ENCODE measurements at regions not wholly inside any gene's neighbourhood (a gene's known extent, or its start where the extent isn't known, plus 50 kb on each side); places are given as distances from the start of the nearest gene placed in this dataset.

DNA sequence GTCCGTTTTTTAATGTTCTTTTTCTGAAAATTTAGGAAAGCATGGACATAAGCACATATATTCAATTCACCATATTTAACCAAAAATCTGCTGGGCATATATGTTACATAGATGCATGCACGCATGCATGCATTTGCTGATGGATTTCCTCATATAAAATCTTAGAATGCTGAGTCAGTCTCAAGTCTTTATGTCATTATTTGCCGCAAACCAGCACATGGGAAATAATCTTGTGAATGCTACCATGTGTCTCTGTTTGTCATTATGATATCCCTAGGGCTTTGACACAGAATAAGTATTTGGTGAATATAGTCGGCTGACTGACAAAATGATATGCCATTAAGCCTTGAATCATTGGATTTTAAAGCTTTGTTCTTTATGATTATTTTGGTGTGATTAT lies 776.5 kb downstream of the KCNT2 start:
- no peak overlapping the region for H3K27ac ChIP-seq
- H3K4me2 ChIP-seq: no peak overlapping the region
- H3K4me3 ChIP-seq: no peak overlapping the region
- 69% methylated on average over 4 of the region's 4 CpGs for WGBS (ENCODE audit: missing lambda C conversion rate)
- no peak for DNase-seq (ENCODE audit: low read depth in 1 of 2, low spot score in 1 of 2)
- no peaks in the 10 kb centered on the region for H3K4me1 ChIP-seq
- ChIA-PET POLR2A (no interaction called here), CTCF (no interaction called here)
- no peaks in the 10 kb centered on the region for H3K9me3 ChIP-seq
- no peak for ATAC-seq
- FAIRE-seq: no peak
- TF ChIP-seq HDAC2 (IDR thresholded peaks at IDR 0.05): no peak
- no peak for TF ChIP-seq MAX (IDR thresholded peaks at IDR 0.05)
- TF ChIP-seq NFE2L2 (conservative IDR thresholded peaks at IDR 0.05; ENCODE audit: low read length): no peak
- TF ChIP-seq BHLHE40 (IDR thresholded peaks at IDR 0.05; ENCODE audit: low read depth, low read length): no peak
- TF ChIP-seq, protein P1, sequence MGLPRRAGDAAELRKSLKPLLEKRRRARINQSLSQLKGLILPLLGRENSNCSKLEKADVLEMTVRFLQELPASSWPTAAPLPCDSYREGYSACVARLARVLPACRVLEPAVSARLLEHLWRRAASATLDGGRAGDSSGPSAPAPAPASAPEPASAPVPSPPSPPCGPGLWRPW (IDR thresholded peaks at IDR 0.05): no peak
- TF ChIP-seq PHF8 (IDR thresholded peaks at IDR 0.05; ENCODE audit: borderline replicate concordance, low read depth): no peak
- TF ChIP-seq NR3C1 (IDR thresholded peaks at IDR 0.05): no peak
- no peak for TF ChIP-seq TFCP2L1 (CRISPR knock-in tag; IDR thresholded peaks at IDR 0.05)
- TF ChIP-seq TP53 (CRISPR knock-in tag; IDR thresholded peaks at IDR 0.05): no peak
- no peak for TF ChIP-seq EHMT2 (IDR thresholded peaks at IDR 0.05; ENCODE audit: low read depth)
- TF ChIP-seq KDM1A (IDR thresholded peaks at IDR 0.05; ENCODE audit: low read depth): no peak
- no peak for TF ChIP-seq HEYL (CRISPR knock-in tag; IDR thresholded peaks at IDR 0.05)
- TF ChIP-seq KDM5A (IDR thresholded peaks at IDR 0.05): no peak
- TF ChIP-seq JUN (IDR thresholded peaks at IDR 0.05): no peak
- TF ChIP-seq CBX2 (IDR thresholded peaks at IDR 0.05; ENCODE audit: borderline replicate concordance, low read depth): no peak
- no peak for TF ChIP-seq ZSCAN20 (CRISPR knock-in tag; IDR thresholded peaks at IDR 0.05)
- TF ChIP-seq, protein P2, sequence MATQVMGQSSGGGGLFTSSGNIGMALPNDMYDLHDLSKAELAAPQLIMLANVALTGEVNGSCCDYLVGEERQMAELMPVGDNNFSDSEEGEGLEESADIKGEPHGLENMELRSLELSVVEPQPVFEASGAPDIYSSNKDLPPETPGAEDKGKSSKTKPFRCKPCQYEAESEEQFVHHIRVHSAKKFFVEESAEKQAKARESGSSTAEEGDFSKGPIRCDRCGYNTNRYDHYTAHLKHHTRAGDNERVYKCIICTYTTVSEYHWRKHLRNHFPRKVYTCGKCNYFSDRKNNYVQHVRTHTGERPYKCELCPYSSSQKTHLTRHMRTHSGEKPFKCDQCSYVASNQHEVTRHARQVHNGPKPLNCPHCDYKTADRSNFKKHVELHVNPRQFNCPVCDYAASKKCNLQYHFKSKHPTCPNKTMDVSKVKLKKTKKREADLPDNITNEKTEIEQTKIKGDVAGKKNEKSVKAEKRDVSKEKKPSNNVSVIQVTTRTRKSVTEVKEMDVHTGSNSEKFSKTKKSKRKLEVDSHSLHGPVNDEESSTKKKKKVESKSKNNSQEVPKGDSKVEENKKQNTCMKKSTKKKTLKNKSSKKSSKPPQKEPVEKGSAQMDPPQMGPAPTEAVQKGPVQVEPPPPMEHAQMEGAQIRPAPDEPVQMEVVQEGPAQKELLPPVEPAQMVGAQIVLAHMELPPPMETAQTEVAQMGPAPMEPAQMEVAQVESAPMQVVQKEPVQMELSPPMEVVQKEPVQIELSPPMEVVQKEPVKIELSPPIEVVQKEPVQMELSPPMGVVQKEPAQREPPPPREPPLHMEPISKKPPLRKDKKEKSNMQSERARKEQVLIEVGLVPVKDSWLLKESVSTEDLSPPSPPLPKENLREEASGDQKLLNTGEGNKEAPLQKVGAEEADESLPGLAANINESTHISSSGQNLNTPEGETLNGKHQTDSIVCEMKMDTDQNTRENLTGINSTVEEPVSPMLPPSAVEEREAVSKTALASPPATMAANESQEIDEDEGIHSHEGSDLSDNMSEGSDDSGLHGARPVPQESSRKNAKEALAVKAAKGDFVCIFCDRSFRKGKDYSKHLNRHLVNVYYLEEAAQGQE (IDR thresholded peaks at IDR 0.05): no peak
- no peak for TF ChIP-seq ZFP36 (IDR thresholded peaks at IDR 0.05; ENCODE audit: borderline replicate concordance, partially characterized antibody)
- TF ChIP-seq ESRRA (IDR thresholded peaks at IDR 0.05; ENCODE audit: borderline replicate concordance, low read length): no peak

- POLR2A ChIA-PET: no interaction called here
These were observed 779.9 kb downstream of the KCNT2 start for GRCh38 chr1:195828325-195828724.

More at GRCh38 chr1:195828325-195828724, 779.9 kb downstream of the KCNT2 start:
- DNase-seq (ENCODE audit: low read depth in 1 of 2, low spot score in 1 of 2): no peak
- Histone ChIP-seq H3K27ac (no peak overlapping the region), H3K4me1 (no peaks in the 10 kb centered on the region), H3K4me2 (no peak overlapping the region), H3K4me3 (no peak overlapping the region), H3K9me3 (no peaks in the 10 kb centered on the region)
- no peak for FAIRE-seq
- CTCF ChIA-PET: interaction anchor here (0.9 to 1.3 kb wide), 2 partner anchors 37 to 50 kb away, joined by 3 read pairs; no protein-coding TSS in a partner anchor
- TF ChIP-seq MAX (IDR thresholded peaks at IDR 0.05) (no peak), KDM1A (IDR thresholded peaks at IDR 0.05; ENCODE audit: low read depth) (no peak), RCOR1 (IDR thresholded peaks at IDR 0.05; ENCODE audit: low read depth, low read length) (no peak), BHLHE40 (IDR thresholded peaks at IDR 0.05; ENCODE audit: low read depth, low read length) (no peak), FOXS1 (CRISPR knock-in tag; IDR thresholded peaks at IDR 0.05) (no peak), TP53 (CRISPR knock-in tag; IDR thresholded peaks at IDR 0.05) (no peak), HOXB13 (CRISPR knock-in tag; IDR thresholded peaks at IDR 0.05; ENCODE audit: low read depth) (no peak), RFX5 (IDR thresholded peaks at IDR 0.05) (no peak), CBX2 (IDR thresholded peaks at IDR 0.05; ENCODE audit: borderline replicate concordance, low read depth) (no peak), SMC3 (IDR thresholded peaks at IDR 0.05) (no peak), MAZ (IDR thresholded peaks at IDR 0.05; ENCODE audit: borderline replicate concordance, low read depth, low read length) (no peak), POLR2AphosphoS2 (conservative IDR thresholded peaks at IDR 0.05; ENCODE audit: low read length) (no peak), CHD4 (IDR thresholded peaks at IDR 0.05; ENCODE audit: borderline replicate concordance) (no peak), CHD2 (IDR thresholded peaks at IDR 0.05; ENCODE audit: low read length, partially characterized antibody) (no peak)
- ATAC-seq: no peak

Measured in A549 (cell line).